Uterus (tissue), 3 donors: ENCODE measurements at regions not wholly inside any gene's neighbourhood (a gene's known extent, or its start where the extent isn't known, plus 50 kb on each side); places are given as distances from the start of the nearest gene placed in this dataset.

Experiments
- DNase-seq, 2 donors: peaks; one replicate each; pipeline ENCODE4 v3.0.0-alpha.2; 2019 to 2020
- H3K27ac ChIP-seq, 2 donors: fragments of 200-600 bp; sonication (generic); 1 replicate in 1 of 2; 2 replicates in 1 of 2; pipeline ENCODE4 v1.5.1; 2016 to 2018
- H3K27me3 ChIP-seq, 2 donors: fragments of 200-600 bp; sonication (generic); one replicate each; pipeline ENCODE4 v1.5.1; 2018 to 2019; ENCODE audit warnings: control low read depth in 1 of 2
- H3K36me3 ChIP-seq, 2 donors: fragments of 200-600 bp; sonication (generic); one replicate each; pipeline ENCODE4 v1.5.1; 2019; ENCODE audit warnings: control low read depth in 1 of 2
- H3K4me1 ChIP-seq, 2 donors: fragments of 200-600 bp; sonication (generic); one replicate each; pipeline ENCODE4 v1.5.1; 2018 to 2019; ENCODE audit warnings: control low read depth in 1 of 2
- H3K4me3 ChIP-seq, 2 donors: fragments of 200-600 bp; sonication (generic); 1 replicate in 1 of 2; 2 replicates in 1 of 2; pipeline ENCODE4 v1.5.1; 2018 to 2019; ENCODE audit warnings: mild to moderate bottlenecking in 1 of 2
- H3K9me3 ChIP-seq, 2 donors: fragments of 200-600 bp; sonication (generic); one replicate each; pipeline ENCODE4 v1.5.1; 2019; ENCODE audit warnings: control low read depth in 1 of 2
- CTCF ChIP-seq, 4 experiments: fragments of 200-600 bp in 2 of 4; fragments of 450-650 bp in 2 of 4; sonication (generic) in 2 of 4; IDR thresholded peaks; one replicate each; pipeline ENCODE4 v1.5.1; 2016 to 2019; ENCODE audit warnings: antibody characterized with exemption in 4 of 4, mild to moderate bottlenecking in 2 of 4, moderate library complexity in 1 of 4
- POLR2A ChIP-seq, 2 donors: fragments of 450-650 bp; IDR thresholded peaks; one replicate each; pipeline ENCODE4 v1.6.1; 2016; ENCODE audit warnings: antibody characterized with exemption in 2 of 2, mild to moderate bottlenecking in 1 of 2, moderate library complexity in 1 of 2
- intact Hi-C: fragments of 100-400 bp; cut with DNase I; formaldehyde crosslinking; loops from one replicate; pipeline ENCODE4 v1.15.1; 2023; ENCODE audit warnings: low total_unique reads
- donor health status: DM: yes; HTN: yes; CAD: no.

GRCh38 chr1:110774398-110774797 lies 98.5 kb upstream of the CD53 start:
- Histone ChIP-seq H3K4me1 (no peaks in the 10 kb centered on the region), H3K27ac (no peak overlapping the region), H3K36me3 (no peaks in the 10 kb centered on the region), H3K27me3 (no peaks in the 10 kb centered on the region), H3K4me3 (no peak overlapping the region), H3K9me3 (no peaks in the 10 kb centered on the region)
- intact Hi-C loops = no loop called here
- TF ChIP-seq POLR2A (IDR thresholded peaks at IDR 0.05) = no peak
- TF ChIP-seq CTCF (IDR thresholded peaks at IDR 0.05) = no peak
- DNase-seq = no peak

- H3K4me3 ChIP-seq = no peak overlapping the region
- H3K9me3 ChIP-seq = no peaks in the 10 kb centered on the region
- no peaks in the 10 kb centered on the region for H3K36me3 ChIP-seq
- DNase-seq = no peak
- intact Hi-C loops = no loop called here
- H3K27ac ChIP-seq = no peak overlapping the region
- H3K27me3 ChIP-seq = no peaks in the 10 kb centered on the region
- no peaks in the 10 kb centered on the region for H3K4me1 ChIP-seq
- no peak for TF ChIP-seq POLR2A (IDR thresholded peaks at IDR 0.05)
Observed at GRCh38 chr1:110773813-110774212, 99.1 kb upstream of the KCNA3 start.

- H3K27ac ChIP-seq = no peak overlapping the region
- H3K9me3 ChIP-seq = no peaks in the 10 kb centered on the region
- DNase-seq = no peak
- TF ChIP-seq CTCF (IDR thresholded peaks at IDR 0.05) (no peak), POLR2A (IDR thresholded peaks at IDR 0.05) (no peak)
- no peaks in the 10 kb centered on the region for H3K36me3 ChIP-seq
- H3K4me1 ChIP-seq = no peaks in the 10 kb centered on the region
- no peak overlapping the region for H3K4me3 ChIP-seq
- intact Hi-C loops = no loop called here
- no peaks in the 10 kb centered on the region for H3K27me3 ChIP-seq
Observed at GRCh38 chr1:110771245-110772022, 96.7 kb upstream of the KCNA3 start.

GRCh38 chr1:110770832-110771231 lies 96.1 kb upstream of the KCNA3 start:
- Histone ChIP-seq H3K9me3 (no peaks in the 10 kb centered on the region), H3K4me3 (no peak overlapping the region), H3K27me3 (no peaks in the 10 kb centered on the region), H3K36me3 (no peaks in the 10 kb centered on the region), H3K27ac (no peak overlapping the region), H3K4me1 (no peaks in the 10 kb centered on the region)
- intact Hi-C loops = no loop called here
- DNase-seq = no peak
- TF ChIP-seq POLR2A (IDR thresholded peaks at IDR 0.05) = no peak
- no peak for TF ChIP-seq CTCF (IDR thresholded peaks at IDR 0.05)

- H3K9me3 ChIP-seq = no peaks in the 10 kb centered on the region
- TF ChIP-seq POLR2A (IDR thresholded peaks at IDR 0.05) (no peak), CTCF (IDR thresholded peaks at IDR 0.05) (no peak)
- H3K27me3 ChIP-seq = no peaks in the 10 kb centered on the region
- H3K4me1 ChIP-seq = no peaks in the 10 kb centered on the region
- intact Hi-C loops = loop anchor here (5.0 kb wide), 1 partner anchor 136 kb away; no protein-coding TSS in a partner anchor
- DNase-seq = no peak
- H3K4me3 ChIP-seq = no peak overlapping the region
- H3K27ac ChIP-seq = no peak overlapping the region
- no peaks in the 10 kb centered on the region for H3K36me3 ChIP-seq
Observed at GRCh38 chr1:110768605-110769004, 93.9 kb upstream of the KCNA3 start.
